HG02642 (cell line): ENCODE measurements at regions not wholly inside any gene's neighbourhood (a gene's known extent, or its start where the extent isn't known, plus 50 kb on each side); places are given as distances from the start of the nearest gene placed in this dataset.

ENCODE experiments used
- ATAC-seq: cut with Tn5 transposase; IDR thresholded peaks from one replicate; pipeline ENCODE4 v1.9.1; 2021; ENCODE audit warnings: mild to moderate bottlenecking; ENCODE audit not compliant: unreplicated experiment, poor library complexity

DNA sequence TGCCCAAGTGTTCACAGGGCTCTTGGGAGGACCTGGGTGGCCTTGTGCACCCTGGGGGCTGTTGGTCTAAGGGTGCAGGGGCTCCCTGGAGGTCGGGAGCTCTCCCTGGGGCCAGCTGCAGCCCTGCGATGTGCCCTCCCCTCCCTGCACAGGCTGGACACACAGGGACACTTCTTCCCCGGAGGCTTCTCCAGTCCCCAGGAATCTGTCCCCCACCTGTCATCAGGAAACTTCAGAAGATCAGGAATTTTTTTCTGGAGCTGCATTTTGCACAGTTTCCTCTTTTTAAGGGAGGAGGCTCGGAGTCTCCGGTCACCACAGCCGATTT lies 66.9 kb upstream of the BHLHE23 start:
- no peak for ATAC-seq

DNA sequence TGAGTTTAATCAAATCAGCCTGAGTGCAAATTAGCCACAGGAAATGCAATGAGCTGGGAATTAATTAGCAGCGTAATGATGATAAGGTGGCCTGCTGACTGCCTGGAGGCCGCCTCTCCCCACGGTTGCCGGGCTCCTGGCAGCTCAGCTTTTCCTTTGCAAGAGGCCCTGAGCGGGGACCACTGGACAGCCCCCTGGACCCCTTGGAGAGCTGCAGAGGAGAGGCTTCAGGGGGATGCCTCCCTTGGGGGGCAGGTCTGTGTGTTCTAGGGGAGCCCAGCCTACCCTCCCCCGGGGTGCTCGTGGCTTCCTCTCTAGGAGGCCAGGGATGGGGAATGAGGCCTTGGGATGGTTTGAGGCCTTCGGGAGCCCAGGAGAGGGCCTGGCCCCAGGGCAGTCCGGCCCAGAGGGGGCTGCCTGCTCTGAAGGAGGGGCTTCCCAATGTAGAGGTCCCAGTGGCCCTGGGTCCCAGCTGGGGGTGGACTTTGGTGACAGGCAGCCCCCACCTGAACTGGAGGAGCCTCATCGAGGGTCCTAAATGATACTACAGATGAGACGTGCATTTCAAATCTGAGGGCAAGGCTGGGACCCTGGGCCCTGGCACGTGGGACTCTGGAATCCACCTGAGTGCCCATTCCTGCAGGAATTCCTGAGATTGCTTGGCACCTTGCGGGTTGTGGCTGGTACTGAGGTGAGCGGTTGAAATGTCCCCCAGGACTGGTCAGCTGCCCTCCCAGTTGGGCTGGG lies 66.4 kb upstream of the BHLHE23 start:
- no peak for ATAC-seq

DNA sequence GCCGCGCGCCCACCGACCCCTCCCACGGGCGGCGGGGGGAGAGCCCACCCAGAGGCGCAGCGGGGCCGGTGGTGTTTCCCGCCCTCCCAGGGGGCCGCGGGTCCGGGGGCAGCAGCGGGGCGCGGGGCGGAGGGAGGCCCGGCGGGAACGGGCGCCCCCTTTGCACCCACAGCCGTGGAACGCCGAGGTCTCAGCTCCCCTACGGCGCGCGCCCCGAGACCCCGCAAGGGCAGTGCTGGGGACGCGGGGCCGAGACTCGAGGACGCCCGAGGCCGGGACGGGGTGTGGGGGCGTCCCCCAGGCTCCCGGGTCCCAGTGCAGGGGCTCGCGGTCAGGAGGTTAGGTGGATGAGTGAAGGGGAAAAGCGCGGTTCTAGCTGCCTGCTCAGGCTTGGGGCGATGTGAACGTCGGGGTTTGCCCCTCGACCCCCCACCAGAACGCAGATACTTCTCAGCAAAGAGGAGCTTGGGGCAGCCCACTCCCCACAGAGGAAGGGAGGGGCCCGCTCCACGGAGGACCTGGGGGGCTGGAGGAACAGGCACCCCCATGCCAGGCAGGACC lies 65.5 kb upstream of the BHLHE23 start:
- no peak for ATAC-seq

DNA sequence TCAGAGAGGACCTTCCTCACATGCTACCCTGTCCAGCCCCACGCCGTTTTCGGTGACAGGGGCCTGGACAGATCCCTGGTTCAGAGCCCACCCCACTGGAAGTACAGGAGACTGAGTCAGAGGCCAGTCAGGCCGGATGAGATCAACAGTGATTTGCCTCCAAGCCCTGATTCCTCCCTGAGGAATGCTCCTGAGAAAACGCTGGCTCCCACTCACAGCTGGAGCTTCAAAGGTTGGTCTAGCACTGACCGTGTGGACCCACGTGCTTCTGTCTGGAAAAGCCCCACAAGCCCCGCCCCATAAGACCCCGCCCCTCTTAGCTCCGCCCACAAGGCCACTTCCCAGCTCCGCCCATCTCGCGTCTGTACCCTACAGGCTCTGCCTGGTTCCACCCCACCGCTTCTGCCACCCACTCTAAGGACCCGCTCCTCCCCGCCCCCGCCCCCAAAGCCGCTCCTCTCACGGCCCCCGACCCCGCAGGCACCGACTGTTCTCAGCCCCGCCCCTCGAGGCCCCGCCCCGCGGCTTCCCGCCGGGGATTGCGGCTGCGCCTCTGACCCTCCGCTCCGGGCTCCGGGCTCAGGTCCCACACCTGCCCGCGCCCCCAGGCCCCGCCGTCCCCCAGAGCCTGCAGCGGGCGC lies 64.9 kb upstream of the BHLHE23 start:
- no peak for ATAC-seq

DNA sequence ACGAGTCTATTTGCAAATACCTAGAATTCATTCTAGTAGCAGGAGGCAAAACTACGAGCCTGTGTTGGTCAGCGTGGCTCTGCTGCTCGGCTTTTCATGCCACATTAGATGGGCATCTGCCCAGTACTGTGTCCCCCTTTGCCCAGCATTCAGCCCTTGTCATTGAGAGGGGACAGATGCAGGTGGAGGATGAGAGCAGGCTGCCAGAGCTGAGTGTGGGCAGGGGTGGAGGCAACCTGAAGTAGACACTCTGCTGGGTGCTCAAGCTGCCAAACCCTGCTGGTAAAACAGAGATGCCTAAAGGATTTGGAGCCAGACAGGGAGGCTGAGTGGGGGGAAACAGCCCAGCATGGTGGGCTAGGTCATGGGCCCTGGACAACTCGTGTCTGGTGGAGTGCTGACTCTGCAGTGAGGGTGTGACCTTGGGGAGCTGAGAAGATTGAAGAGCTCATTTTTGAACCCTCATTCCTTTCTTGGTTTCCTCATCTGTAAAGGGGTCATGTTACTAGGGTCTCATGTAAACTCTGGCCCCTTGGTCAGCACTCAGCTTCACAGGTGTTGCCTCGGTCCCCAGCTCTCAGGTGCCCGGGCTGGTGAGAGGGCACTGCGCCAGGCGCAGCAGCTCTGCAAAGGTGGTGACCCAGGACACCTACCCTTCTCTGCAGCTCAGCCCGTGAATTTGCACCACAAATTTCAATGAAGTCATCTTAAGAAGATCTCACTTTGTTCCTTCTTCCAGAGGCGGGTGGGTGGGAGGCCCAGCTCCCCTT lies 64.2 kb upstream of the BHLHE23 start:
- ATAC-seq: no peak

DNA sequence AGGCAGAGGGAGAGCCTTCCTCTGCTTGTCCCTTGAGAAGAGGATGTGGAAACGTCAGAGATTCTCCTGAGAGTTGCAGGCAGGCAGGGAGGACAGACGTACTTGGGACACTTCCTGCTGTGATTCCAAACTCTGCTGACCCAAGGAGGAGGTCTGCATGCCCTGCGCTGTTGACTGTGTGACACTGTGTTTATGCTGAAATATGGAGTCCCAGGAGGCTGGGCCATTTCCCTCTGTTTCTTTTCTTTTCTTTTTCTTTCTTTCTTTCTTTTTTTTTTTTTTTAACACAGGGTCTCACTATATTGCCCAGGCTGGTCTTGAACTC lies 63.5 kb upstream of the BHLHE23 start:
- no peak for ATAC-seq

DNA sequence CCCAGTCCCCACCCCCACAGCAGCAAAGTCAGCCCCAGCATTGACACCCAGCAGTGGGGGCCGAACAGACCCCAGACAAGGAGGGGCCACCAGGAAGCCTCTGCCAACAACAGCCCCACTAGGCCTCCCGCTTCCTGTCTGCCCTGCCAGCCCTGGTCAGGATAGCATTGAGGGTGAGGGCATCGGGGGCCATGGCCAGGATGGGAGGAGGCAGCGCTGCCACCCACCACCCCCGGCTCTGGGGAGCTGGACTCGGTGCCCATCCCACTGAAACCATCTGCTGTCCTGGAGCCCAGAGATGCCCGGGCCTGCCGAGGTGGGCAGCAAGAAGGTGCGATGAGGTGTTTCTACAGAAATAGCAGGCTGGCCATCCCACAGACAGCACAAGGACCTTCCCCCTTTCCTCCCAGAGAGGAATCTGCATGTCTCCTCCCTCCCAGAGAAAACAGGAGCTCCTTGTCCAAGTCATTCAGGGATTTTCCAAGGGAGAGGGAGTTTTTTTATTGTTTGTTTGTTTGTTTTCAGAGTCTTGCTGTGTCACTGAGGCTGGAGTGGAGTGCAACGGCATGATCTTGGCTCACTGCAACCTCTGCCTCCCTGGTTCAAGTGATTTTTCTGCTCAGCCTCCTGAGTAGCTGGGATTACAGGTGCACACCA lies 62.1 kb upstream of the BHLHE23 start:
- ATAC-seq: no peak

DNA sequence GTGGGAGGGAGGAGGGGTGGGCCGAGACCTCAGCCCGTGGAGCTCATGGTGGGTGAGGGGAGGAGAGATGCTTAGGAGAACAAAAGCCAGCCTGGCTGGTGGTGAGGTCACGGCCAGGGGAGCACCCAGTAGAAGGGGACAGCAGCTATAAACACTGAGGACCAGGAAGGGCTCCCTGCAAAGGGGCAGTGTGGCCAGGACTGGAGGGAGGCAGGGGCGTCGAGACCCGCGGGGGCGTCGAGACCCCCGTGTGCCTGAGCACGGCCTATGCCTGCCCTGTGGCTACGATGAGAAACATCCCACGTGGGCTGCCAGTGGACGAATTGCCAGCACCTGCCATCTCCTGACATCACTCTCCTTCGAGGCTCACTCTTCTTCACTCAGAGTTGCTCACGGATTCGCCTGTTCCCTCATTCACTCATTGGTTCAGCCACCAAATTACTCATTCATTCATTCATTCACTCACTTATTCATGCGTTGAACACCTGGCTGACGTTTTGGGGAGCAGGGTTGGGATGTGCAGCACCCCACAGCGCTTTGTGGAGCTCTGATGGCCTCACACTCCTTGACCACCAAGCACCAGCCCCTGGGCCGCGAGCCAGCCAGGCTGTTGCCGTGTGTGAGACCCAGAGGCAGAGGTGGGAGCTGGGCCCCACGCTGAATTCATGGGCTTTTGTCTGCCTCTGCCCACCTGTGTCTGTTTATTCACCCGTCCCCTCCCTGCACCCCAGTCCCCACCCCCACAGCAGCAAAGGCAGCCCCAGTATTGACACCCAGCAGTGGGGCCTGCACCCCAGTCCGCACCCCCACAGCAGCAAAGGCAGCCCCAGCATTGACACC lies 61.2 kb upstream of the BHLHE23 start:
- no peak for ATAC-seq

DNA sequence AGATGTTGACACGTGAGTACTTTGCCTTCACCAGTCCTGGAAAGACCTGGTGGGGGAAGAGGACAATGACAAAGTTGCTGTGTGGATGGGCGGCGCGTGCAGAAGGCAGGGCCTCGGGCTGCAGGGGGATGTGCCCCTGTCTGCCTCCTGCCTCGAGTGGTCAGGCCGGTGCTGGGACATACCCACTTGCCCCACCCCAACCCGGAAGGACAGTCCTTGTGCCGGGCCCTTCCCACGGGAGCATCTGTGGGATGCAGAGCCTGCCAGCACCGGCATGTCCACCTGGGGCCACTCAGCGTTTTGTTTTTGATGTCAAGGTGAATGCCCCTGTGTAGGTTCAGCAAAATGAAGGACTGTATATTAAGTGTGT lies 60.5 kb upstream of the BHLHE23 start:
- ATAC-seq: no peak

DNA sequence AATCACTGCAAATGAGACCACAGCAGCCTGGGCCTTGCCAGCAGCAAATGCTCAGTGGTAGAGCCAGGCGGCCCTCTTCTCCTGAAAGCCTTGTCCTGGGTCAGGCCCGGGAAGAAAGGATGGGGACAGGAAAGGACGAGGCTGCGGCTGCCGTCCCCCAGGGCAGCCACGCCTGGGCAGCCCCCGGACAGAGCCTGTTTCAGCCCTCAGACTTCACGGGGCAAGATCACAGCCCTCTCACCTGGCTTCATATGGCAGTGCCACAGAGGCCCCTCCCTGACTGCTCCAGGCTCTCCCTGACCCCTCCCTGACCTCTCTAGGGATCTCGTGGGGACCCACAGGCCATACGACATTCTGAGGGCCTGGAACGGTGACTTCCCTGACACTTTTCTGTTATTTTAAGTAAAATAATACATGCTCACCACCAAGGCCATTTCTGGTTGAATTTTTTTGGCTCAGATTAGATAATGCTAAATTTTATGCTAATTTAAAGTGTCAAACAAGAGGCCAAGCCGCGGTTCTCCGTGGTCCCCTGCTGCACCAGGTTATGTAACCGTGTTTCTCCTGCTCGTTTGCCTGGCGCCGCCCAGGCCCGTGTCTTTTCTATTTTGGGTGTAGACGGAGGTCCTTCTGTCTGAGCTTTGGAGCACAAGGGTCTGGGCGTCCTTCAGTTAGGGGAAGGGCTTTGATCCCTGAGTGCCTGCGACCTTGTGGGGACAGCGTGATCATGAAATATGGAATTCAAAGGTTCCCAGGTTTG lies 59.9 kb upstream of the BHLHE23 start:
- no peak for ATAC-seq

DNA sequence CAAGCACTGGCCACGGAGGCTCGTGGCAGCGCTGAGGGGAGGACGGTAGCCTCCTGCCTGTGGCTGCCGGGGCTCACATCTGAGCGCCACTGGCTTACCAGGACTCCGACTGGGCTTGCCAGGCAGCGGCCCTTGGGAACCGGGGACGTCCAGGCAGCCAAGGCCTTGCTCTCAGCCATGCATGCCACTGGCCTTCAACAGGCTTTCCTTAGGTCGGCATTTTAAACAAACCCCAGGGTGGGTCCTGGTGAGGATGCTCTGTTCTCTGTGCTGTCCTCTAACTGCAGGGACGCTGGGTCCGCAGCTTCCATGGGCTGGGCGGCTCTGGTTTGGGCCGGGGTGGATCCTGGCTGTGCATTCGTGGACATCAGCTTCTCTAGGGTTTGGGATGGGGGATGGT lies 59.1 kb upstream of the BHLHE23 start:
- no peak for ATAC-seq

DNA sequence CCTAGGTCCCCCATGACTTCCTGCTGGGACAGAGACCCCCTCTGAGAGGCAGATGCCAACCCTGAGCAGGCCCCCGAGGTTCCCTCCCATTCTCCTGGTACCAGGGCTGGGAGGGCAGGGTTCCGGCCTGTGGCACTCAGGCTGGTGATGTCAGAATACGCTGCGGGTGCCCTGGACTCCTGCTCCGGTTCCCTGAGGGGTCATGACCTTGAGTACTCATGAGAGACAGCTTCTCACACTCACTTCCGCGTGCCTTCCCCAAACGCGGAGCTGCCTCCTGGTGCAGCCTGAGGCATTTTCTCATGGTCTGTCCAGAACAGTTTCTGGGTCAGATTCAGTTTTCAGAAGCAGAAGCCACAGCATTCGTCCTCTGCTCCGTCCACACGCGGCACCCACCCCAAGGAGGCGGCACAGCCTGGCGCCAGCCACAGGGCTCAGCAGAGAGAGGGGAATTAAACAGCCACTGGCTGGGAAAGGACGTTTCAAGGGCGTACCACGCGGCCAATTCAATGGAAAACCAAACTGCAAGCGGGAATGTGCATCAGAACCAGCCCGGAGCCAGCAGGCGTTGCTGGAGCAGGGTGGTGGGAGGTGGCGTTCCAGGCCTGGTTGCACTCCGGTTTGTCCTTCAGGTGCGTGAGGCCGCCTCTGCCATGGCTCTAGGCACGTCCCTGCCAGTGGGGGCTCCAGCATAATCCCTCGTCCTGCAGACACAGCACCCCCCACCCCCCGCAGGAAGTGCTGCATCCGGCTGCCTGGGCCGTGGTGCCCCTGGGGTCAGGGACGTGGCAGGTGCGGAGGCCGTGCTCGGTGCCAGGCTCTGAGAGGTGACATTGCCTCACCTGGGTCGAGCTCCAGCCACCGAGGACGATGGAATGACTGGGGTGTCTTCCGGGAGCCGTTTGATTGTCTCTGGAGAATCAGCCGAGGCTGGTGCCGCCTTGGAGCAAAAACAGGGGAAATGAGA lies 58.3 kb upstream of the BHLHE23 start:
- no peak for ATAC-seq

DNA sequence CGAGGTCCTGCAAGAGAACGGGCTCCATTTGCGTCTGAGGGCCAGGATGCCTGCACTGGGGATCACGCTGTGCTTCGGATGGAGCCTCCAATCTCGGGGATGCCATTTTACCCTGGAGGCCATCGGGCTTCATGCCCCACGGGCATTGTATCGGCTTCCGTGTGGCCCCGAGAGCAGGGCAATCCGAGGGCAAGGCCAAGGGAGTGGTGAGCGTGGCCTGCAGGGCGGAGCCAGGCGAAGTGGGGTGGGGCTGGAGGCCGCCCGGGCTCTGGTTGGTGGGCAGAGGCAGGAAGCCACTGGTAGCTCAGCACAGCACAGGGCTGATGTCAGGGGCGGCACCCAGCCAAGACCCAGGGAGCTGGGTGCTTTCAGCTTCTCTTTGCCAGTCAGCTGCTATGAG lies 57.5 kb upstream of the BHLHE23 start:
- no peak for ATAC-seq

DNA sequence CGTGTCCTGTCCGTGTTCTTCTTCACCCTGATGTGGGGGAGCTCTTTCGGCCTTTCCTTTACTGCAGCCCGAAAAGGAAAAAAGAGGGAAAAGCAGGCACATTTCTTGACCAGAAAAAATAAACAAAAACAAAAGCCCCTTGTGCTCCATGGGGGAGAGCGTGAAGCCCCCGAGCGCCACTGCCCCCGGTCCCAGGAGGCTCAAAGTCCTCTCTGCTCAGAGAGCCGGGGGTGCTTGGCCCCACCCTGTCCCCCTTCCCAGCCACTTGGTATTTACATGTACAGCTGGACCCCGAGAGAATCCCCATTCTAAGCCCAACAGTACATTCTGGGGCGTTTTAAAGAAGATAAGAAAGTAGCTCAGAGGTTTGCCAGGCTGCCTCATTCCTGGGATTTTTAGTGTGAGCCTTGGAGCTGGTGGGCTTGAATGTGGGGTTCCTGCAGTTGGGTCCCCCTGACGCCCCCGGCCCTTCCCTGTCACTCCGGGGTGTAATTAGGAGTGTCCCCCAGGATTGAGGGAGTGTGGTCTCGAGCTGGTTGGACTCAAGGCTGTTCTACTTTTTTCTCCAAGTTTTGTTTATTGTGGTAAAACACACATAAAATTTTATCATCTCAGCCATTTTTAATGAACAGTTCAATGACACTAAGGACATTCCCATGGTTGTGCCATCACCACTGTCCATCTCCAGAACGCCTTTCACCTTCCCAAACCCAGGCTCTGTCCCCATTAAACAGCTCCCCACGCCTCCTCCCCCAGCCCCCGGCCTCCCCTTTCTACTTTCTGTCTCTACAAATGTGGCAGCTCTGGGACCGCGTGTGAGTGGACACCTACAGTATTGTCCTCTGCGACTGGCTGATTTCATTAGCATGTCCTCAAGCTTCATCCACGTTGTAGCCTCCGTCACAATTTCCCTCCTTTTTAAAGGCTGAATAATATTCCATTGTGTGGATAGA lies 55.7 kb upstream of the BHLHE23 start:
- no peak for ATAC-seq

DNA sequence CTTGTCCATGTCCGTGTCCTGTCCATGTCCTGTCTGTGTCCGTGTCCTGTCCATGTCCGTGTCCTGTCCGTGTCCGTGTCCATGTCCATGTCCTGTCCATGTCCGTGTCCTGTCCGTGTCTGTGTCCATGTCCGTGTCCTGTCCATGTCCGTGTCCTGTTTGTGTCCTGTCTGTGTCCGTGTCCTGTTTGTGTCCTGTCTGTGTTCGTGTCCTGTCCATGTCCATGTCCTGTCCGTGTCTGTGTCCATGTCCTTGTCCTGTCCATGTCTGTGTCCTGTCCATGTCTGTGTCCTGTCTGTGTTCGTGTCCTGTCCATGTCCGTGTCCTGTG lies 55.0 kb upstream of the BHLHE23 start:
- no peak for ATAC-seq

DNA sequence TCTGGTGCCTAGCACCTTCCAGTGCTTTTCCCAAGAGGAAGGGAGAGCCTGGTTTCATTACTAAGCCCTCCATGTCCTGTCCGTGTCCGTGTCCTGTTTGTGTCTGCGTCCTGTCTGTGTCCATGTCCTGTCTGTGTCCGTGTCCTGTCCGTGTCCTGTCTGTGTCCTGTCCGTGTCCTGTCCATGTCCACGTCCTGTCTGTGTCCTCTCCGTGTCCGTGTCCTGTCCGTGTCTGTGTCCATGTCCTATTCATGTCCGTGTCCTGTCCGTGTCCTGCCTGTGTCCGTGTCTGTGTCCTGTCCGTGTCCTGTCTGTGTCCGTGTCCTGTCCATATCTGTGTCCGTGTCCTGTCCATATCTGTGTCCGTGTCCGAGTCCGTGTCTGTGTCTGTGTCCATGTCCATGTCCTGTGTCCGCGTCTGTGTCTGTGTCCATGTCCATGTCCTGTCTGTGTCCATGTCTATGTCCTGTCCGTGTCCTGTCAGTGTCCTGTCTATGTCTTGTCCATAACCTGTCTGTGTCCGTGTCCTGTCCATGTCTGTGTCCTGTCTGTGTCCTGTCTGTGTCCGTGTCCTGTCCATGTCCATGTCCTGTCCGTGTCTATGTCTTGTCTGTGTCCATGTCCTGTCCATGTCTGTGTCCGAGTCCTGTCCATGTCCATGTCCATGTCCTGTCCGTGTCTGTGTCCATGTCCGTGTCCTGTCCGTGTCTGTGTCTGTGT lies 54.4 kb upstream of the BHLHE23 start:
- ATAC-seq: no peak
